Stomach (tissue), 4 donors: ENCODE measurements at regions not wholly inside any gene's neighbourhood (a gene's known extent, or its start where the extent isn't known, plus 50 kb on each side); places are given as distances from the start of the nearest gene placed in this dataset.

Source experiments
- CTCF ChIP-seq, 7 experiments: fragments of 450-650 bp in 4 of 7; fragments of 200-600 bp in 3 of 7; sonication (generic) in 3 of 7; IDR thresholded peaks; one replicate each; pipeline ENCODE4 v1.5.1; 2016 to 2019; ENCODE audit warnings: antibody characterized with exemption in 7 of 7, control low read depth in 2 of 7, mild to moderate bottlenecking in 1 of 7
- POLR2A ChIP-seq, 4 donors: fragments of 450-650 bp; IDR thresholded peaks; one replicate each; pipeline ENCODE4 v1.6.1; 2016; ENCODE audit warnings: antibody characterized with exemption in 4 of 4, control low read depth in 2 of 4, mild to moderate bottlenecking in 1 of 4, moderate library complexity in 1 of 4

- no peak for TF ChIP-seq CTCF (IDR thresholded peaks at IDR 0.05)
- TF ChIP-seq POLR2A (IDR thresholded peaks at IDR 0.05), result no peak
These were observed 300.7 kb upstream of the DLGAP1 start for GRCh38 chr18:4755848-4756247.
